OCI-LY7 (cell line): ENCODE measurements at regions not wholly inside any gene's neighbourhood (a gene's known extent, or its start where the extent isn't known, plus 50 kb on each side); places are given as distances from the start of the nearest gene placed in this dataset.

Experiments
- BruUV-seq: library from RNA; stranded (reverse); fragments of 400-500 nt; replicated peaks from 2 replicates; lab custom pipeline; 2021; lab: Mats Ljungman, UMichigan
- CTCF ChIA-PET: fragments of 300-600 bp; sonication (Branson Sonifier 250); formaldehyde crosslinking; loops from one replicate; lab custom pipeline; 2022; ENCODE audit warnings: antibody characterized with exemption; ENCODE audit not compliant: unreplicated experiment; lab: Charles Lee
- POLR2A ChIA-PET: fragments of 300-600 bp; sonication (Branson Sonifier 250); formaldehyde crosslinking; loops from one replicate; lab custom pipeline; 2022; ENCODE audit warnings: antibody characterized with exemption; lab: Charles Lee
- DNase-seq: peaks from one replicate; pipeline ENCODE4 v3.0.0-alpha.2; 2015; ENCODE audit warnings: low spot score
- H2AFZ ChIP-seq: fragments of 200-600 bp; sonication (generic), shearing (Covaris generic); 2 replicates; pipeline ENCODE4 v1.6.1; 2014; ENCODE audit warnings: mild to moderate bottlenecking, antibody characterized with exemption, low read length, moderate library complexity
- H3K27ac ChIP-seq: fragments of 200-600 bp; sonication (generic); 2 replicates; pipeline ENCODE4 v1.5.1; 2014; ENCODE audit warnings: mixed run types, low read depth, mild to moderate bottlenecking, moderate library complexity, low read length, inconsistent platforms; ENCODE audit not compliant: poor library complexity, severe bottlenecking
- H3K36me3 ChIP-seq: fragments of 200-600 bp; sonication (generic); 2 replicates; pipeline ENCODE4 v1.6.1; 2014; ENCODE audit warnings: mild to moderate bottlenecking, antibody characterized with exemption, low read length, moderate library complexity, mixed read lengths; ENCODE audit not compliant: insufficient read depth
- H3K4me1 ChIP-seq: fragments of 200-600 bp; sonication (generic); 2 replicates; pipeline ENCODE4 v1.5.1; 2014; ENCODE audit warnings: mild to moderate bottlenecking, low read length; ENCODE audit not compliant: insufficient read depth, poor library complexity, severe bottlenecking
- H3K4me2 ChIP-seq: fragments of 200-600 bp; sonication (generic); 2 replicates; pipeline ENCODE4 v1.6.1; 2014; ENCODE audit warnings: mild to moderate bottlenecking, low read length
- H3K4me3 ChIP-seq: fragments of 200-600 bp; sonication (generic); 2 replicates; pipeline ENCODE4 v1.5.1; 2014; ENCODE audit warnings: mild to moderate bottlenecking, low read depth, low read length; ENCODE audit not compliant: poor library complexity, severe bottlenecking
- H3K79me2 ChIP-seq: fragments of 200-600 bp; sonication (generic); 2 replicates; pipeline ENCODE4 v1.6.1; 2016; ENCODE audit warnings: low read depth, mild to moderate bottlenecking, low read length, moderate library complexity, mixed read lengths; ENCODE audit not compliant: insufficient read depth
- H3K9me2 ChIP-seq: fragments of 200-600 bp; sonication (generic); 2 replicates; pipeline ENCODE4 v1.6.1; 2016; ENCODE audit warnings: mild to moderate bottlenecking, low read length, mixed read lengths; ENCODE audit not compliant: insufficient read depth
- H3K9me3 ChIP-seq: fragments of 200-600 bp; sonication (generic); 2 replicates; pipeline ENCODE4 v1.6.1; 2014; ENCODE audit warnings: mild to moderate bottlenecking, mixed run types, low read length, mixed read lengths
- H4K20me1 ChIP-seq: fragments of 200-600 bp; sonication (generic); 2 replicates; pipeline ENCODE4 v1.6.1; 2014; ENCODE audit warnings: mild to moderate bottlenecking, antibody characterized with exemption, low read length, moderate library complexity, mixed read lengths; ENCODE audit not compliant: insufficient read depth
- EZH2phosphoT487 ChIP-seq: fragments of 200-600 bp; sonication (generic); IDR thresholded peaks from 2 replicates; pipeline ENCODE4 v1.6.1; 2018; ENCODE audit warnings: low read depth, borderline replicate concordance, mild to moderate bottlenecking, mixed run types, antibody characterized with exemption, low read length, moderate library complexity, mixed read lengths
- intact Hi-C: fragments of 100-400 bp; cut with micrococcal nuclease; formaldehyde crosslinking; loops from one replicate; pipeline ENCODE4 v1.10.0; 2022; ENCODE audit not compliant: unreplicated experiment
- TF ChIP-seq, protein P1 (sequence below): fragments of 200-600 bp; sonication (generic); conservative IDR thresholded peaks from 2 replicates; pipeline ENCODE4 v1.5.1; 2014; ENCODE audit warnings: mild to moderate bottlenecking, antibody characterized with exemption, low read length, moderate library complexity, mixed read lengths

DNA sequence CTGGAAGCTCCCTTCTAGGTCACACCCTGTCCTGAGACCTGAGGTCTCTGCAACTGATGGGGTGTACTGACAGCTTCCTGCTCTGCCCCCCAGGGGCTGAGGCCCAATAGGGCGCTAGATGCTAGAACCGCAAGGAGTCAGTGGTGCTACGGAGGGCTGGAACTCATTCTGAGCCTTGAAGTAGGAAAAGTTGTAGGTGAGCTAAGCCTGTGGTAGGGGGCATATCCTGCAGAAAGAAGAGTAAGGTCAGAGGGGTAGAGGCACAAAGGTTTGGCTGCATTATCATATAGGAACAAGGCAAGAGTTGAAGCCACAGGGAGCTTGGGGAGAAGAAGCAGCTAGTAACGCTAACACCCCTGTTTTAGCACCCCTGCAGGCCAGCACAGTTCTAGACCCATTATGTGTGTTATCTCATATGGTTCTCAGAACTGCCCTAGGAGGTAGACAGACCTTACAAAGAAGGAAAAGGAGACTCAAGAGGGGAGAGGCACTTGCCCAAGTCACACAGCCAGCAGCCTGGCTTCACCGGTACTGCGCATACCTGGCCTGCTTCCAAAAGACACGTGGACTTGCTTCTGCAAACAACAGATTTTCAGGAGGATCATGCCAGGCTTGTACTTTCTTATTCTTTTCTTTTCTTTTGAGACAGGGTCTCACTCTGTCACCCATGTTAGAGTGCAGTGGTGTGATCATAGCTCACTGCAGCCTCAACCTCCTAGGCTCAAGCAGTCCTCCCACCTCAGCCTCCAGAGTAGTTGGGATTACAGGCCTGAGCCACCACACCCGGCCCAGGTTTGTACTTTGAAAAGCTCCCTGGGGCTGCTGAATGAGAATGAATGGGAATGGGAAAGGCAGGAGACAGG, 156.1 kb downstream of the MRPL14 start:
- H3K27ac ChIP-seq: no peak overlapping the region
- POLR2A ChIA-PET: no interaction called here
- no peaks in the 10 kb centered on the region for H3K36me3 ChIP-seq
- H3K4me3 ChIP-seq: no peak overlapping the region
- CTCF ChIA-PET: no interaction called here
- H3K4me2 ChIP-seq: no peak overlapping the region
- H3K4me1 ChIP-seq: no peaks in the 10 kb centered on the region
- no peaks in the 10 kb centered on the region; the same call in 1 of the 2 replicates for H4K20me1 ChIP-seq
- H3K9me3 ChIP-seq: no peaks in the 10 kb centered on the region
- H3K79me2 ChIP-seq: no peaks in the 10 kb centered on the region
- H3K9me2 ChIP-seq: no peaks in the 10 kb centered on the region
- DNase-seq: no peak
- intact Hi-C loops: no loop called here
- TF ChIP-seq, protein P1, sequence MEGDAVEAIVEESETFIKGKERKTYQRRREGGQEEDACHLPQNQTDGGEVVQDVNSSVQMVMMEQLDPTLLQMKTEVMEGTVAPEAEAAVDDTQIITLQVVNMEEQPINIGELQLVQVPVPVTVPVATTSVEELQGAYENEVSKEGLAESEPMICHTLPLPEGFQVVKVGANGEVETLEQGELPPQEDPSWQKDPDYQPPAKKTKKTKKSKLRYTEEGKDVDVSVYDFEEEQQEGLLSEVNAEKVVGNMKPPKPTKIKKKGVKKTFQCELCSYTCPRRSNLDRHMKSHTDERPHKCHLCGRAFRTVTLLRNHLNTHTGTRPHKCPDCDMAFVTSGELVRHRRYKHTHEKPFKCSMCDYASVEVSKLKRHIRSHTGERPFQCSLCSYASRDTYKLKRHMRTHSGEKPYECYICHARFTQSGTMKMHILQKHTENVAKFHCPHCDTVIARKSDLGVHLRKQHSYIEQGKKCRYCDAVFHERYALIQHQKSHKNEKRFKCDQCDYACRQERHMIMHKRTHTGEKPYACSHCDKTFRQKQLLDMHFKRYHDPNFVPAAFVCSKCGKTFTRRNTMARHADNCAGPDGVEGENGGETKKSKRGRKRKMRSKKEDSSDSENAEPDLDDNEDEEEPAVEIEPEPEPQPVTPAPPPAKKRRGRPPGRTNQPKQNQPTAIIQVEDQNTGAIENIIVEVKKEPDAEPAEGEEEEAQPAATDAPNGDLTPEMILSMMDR: no peak
- TF ChIP-seq EZH2phosphoT487: no peak
- BruUV-seq: no TSS peak
- no peak overlapping the region for H2AFZ ChIP-seq

DNA sequence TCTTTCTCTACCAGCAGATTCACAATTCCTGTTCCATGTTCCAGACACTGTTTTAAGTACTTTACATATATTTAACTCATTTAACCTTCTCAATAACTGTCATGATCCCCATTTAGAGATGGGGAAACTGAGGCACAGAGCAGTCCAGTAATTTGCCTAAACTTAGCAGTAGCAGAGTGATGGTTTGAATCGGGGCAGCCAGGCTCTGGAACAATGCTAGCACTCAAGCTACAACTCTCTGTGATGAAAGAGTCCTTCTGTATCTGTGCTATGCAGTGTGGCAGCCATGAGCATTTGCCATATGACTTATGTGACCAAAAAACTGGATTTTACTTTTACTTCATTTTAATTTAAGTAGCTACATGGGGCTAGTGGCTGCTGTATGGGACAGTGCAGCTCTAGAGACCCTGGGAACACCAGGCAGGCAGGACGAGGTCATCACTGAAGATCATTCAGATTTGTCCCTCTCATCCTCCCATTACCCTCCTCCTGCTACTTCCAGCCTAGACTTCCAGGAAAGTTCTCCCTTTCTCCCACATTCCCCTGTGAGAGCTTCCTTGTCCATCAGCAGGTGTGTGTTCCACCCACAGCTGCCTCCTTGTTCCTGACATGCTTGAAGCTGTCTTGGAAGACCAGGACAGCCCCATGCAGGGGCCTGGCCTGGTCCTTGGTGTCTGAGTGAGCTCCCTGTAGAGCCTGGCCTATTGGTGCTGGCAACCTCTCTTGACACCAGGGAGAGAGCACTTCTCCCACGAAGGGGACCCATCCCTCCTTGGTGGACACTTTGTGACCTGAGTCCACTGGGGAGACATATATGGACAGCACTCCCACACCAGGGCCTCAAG, 157.0 kb downstream of the MRPL14 start:
- Histone ChIP-seq H4K20me1 (no peaks in the 10 kb centered on the region; the same call in 1 of the 2 replicates), H3K27ac (no peak overlapping the region), H3K79me2 (no peaks in the 10 kb centered on the region), H3K9me3 (no peaks in the 10 kb centered on the region), H3K4me2 (no peak overlapping the region), H3K4me1 (no peaks in the 10 kb centered on the region), H3K36me3 (no peaks in the 10 kb centered on the region), H2AFZ (no peak overlapping the region), H3K4me3 (no peak overlapping the region), H3K9me2 (no peaks in the 10 kb centered on the region)
- no TSS peak for BruUV-seq
- ChIA-PET CTCF (no interaction called here), POLR2A (no interaction called here)
- intact Hi-C loops: no loop called here
- DNase-seq: no peak
- no peak for TF ChIP-seq EZH2phosphoT487
- TF ChIP-seq, protein P1: no peak
